CD4-positive, alpha-beta T cell treated with Interferon gamma for 1 hour (primary cell): ENCODE measurements at regions not wholly inside any gene's neighbourhood (a gene's known extent, or its start where the extent isn't known, plus 50 kb on each side); places are given as distances from the start of the nearest gene placed in this dataset.

Experiments used
- DNase-seq: peaks from one replicate; pipeline ENCODE4 v3.0.0-alpha.2; 2020

DNA sequence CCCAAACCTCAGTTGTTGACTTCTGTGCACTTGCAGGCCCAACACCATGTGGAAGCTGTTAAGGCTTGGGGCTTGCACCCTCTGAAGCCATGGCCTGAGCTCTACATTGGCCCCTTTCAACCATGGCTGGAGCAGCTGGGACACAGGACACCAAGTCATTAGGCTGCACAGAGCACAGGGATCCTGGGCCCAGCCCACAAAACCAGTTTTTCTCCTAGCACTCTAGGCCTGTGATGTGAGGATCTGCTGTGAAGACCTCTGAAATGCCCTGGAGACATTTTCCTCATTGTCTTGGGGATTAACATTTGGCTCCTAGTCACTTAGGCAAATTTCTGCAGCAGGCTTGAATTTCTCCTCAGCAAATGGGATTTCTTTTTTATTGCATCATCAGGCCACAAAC, 1255.7 kb downstream of the ZPLD1 start:
- DNase-seq: no peak

GRCh38 chr3:103693831-103694230, 1259.0 kb downstream of the ZPLD1 start:
- DNase-seq: no peak

DNA sequence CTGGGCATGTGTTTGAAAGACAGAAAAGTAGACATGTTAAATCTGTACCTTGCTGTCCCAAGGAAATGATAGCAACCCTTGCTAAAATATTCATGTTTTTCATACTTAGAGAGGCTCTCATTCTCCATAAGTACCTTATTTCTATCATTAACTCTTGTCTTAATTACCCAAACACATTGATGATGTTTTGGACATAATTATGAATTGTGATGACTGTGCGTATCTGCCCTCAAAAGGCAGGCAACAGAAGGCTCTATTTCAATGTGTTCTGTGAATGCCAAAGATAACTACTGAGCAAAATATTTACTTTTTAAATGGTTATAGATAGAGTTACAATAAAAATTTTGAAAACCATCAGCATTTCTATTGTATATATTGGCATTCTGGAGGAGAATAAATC, 1263.8 kb downstream of the ZPLD1 start:
- DNase-seq: no peak

DNA sequence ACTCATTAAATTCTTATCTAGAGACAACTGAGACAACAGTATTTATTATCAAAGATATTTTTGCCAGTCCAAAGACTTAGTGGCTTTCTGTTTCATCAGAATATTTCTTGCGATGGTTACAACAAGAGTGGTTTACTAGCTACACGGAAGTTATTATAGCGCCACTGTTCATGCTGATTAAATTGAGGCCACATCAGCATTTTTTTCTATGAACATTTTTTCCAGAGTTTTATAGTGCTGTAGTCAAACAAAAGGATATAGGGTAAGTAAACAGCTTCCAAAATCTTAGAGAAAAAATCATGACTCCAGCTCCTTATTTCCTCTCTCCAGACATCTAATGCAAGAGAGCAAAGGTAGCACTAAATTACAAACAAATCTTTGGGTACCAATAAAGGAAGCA, 1264.4 kb downstream of the ZPLD1 start:
- no peak for DNase-seq

DNA sequence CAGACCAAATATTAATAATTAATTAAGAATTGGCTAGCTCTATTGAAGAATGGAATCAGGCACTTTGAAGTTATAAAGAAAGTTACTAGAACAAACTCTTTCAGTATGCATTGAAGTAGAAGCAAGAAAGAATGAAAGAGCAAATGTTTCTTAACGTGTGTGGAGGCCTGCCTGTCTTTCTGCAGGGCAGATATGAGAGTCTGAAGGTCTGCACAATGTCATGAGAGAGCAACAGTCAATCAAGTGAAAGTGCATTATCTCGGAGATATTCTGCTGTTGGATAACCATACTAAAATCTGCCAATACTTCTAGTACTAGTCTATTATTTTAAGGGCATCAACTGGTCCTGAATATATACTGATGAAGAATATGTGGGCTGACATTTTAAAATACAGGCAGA, 1270.8 kb downstream of the ZPLD1 start:
- no peak for DNase-seq

- DNase-seq: no peak
Measured at GRCh38 chr3:103706671-103707070, 1271.9 kb downstream of the ZPLD1 start.

DNA sequence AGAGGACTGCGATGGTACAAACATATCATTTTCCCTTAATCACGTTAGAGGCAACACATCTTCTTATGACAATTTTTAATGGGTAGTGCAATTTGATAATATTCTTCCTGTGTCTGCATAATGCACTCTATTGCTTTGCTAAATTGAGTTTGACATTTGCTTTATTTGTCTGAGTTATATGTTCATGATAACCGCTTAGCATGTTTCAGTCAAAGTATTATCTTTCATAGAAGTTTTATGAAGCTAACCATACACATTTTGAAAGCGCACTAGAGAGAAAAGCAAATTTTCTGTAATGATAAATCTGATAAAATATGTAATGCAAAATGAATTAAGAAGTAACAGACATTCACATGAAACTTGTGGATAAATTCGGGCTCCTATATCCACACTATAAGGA, 1276.9 kb downstream of the ZPLD1 start:
- DNase-seq: no peak

DNA sequence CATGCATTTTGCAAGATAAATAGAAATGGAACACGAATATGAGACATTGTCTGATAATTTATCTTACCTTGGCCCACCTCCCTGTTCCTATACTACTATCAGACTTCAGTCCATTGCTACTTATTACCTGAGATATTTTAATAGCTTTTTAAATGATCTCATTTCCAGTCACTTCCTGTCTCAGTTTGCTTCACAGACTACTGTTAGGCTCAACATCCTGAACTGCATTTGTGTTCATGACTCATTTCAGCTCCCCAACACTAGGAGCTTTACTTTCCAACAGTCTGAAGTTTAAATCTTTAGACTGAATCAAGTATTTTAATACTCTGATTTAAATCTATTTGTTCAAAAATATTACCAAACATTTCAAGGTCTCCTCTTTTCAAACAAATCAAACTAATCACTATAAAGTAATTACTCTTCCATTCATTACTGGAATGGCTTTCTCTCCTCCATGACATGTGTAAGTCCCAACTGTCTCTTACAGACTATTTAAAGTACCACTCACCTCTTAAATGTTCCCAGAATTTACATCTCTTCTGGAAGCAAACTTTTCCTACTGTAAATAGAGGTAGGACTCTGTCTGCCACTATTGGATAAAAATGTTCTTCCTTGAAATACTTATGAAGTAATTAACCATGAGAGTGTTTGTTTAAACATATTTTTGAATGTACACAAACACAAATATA, 1277.6 kb downstream of the ZPLD1 start:
- no peak for DNase-seq

- no peak for DNase-seq
Measured at GRCh38 chr3:103729547-103729946, 1294.7 kb downstream of the ZPLD1 start.

GRCh38 chr3:103730744-103731143, 1295.9 kb downstream of the ZPLD1 start:
- no peak for DNase-seq

GRCh38 chr3:103752986-103753385, 1318.2 kb downstream of the ZPLD1 start:
- DNase-seq: no peak

DNA sequence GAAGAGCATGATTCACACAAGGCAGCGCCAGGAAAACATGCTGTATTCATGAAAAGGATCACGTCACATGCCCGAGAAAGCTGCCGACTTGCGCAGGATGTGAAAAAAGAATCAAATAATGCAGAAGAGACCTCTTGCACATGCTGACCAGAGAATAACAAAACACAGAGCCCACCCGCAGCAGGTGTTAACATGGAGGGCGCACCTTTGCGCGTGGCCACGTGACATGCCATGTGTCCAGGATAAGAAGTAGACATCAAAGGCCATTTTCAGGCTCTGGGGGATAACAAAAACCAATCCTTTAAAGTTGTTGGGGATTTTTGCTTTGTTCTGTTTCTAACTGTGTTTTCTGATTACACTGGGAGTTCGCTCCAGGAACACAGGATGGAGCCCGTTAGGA, 1332.8 kb downstream of the ZPLD1 start:
- DNase-seq: no peak

DNA sequence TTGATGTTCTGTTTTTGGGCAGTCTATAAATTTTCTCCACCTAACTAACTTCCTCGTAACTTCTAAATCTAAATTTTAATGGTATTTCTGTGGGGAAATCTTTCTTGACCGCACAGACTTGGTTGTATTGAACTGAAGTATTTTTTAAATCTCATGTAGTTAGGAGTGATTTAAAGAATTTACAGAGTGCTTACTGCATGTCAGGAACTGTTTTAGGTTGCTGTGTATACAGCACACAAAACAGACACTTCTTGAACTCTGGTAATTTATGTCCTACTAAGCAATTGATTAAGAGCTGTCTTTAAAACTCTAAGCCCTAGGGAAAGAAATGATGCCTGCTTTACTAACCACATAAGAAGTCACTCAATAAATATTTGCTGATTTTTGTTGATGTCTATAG, 1350.2 kb downstream of the ZPLD1 start:
- no peak for DNase-seq

- no peak for DNase-seq
Measured at GRCh38 chr3:103785537-103785936, 1350.7 kb downstream of the ZPLD1 start.

GRCh38 chr3:103786296-103786695, 1351.5 kb downstream of the ZPLD1 start:
- no peak for DNase-seq

GRCh38 chr3:103787164-103787871, 1352.5 kb downstream of the ZPLD1 start:
- no peak for DNase-seq

GRCh38 chr3:103787879-103788278, 1353.1 kb downstream of the ZPLD1 start:
- DNase-seq: no peak

DNA sequence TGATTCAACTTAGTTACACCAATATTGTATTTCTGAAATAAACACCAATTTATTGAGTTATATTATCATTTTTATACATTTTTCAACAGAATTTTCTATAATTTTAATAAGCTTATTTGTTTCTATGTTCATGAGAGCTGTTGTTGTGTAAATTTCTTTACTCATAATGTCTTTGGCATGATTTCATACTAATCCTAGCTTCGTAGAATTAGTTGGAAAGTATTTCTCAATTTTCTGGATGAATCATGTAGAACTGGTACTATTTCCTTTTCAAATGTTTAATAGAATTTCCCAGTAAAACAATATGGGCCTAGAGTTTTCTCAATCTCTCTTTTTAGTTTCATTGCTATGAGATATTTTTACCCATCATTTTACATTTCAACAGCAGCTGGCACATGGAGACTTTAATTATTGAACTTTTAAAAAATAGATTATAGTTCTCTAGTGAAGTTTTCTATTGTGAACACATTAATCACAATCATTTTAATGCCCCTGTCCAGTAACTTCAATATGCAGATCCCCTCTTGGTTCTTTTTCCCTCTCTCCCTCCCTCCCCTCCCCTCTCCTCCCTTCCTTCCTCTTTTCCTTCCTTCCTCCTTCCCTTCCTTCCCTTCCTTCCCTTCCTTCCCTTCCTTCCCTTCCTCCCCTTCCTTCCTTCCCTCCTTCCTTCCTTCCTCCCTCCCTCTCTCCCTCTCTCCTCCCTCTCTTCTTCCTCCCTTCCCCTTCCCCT, 1357.1 kb downstream of the ZPLD1 start:
- DNase-seq: no peak

DNA sequence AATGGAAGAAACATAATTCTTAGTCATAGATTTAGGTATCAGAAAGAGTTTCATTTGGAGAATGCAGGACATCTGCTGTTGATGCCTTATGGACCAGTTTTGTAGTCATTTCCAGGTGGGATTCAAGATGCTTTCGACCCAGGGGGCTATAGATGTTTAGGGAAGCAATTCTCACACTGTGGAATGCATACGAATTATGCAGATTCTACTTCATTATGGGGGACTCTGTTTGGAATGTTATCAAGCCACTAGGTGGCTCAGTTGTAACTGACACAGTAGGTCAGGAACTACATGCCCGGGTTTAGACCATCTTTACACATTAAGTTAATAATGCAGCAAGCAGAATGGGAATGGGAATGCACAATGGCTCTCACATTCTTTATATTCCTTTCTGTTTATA, 1359.8 kb downstream of the ZPLD1 start:
- no peak for DNase-seq

DNA sequence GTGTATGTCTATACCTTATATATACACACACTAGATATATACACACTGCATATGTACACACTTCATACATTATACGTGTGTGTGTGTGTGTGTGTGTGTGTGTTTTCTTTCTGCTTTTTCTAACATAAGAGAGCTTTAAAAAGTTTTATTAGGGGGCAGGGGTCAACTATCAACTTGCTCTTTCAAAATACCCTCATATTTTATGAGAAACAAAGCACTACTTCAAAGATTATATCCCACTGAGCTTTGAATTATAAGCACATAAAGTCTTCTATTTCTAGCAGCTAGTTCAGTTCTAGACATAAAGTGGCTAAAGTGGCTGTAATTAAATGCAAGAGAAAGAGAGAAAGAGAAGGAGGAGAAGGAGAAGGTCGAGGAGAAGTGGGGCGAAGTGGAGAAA, 1361.3 kb downstream of the ZPLD1 start:
- no peak for DNase-seq

GRCh38 chr3:103803787-103804186, 1369.0 kb downstream of the ZPLD1 start:
- no peak for DNase-seq

DNA sequence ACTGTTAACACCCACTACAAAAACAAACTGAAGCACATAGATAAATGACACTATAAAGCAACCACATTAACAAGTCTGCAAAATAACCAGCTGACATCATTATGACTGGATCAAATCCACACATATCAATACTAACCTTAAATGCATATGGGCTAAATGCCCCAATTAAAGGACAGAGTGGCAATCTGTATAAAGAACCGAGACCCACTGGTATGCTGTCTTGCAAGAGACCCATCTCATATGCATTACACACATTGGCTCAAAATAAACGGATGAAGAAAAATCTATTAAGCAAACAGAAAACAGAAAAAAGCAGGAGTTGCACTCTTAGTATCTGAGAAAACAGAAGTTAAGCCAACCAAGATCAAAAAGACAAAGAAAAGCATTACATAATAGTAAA, 1375.4 kb downstream of the ZPLD1 start:
- DNase-seq: no peak

- DNase-seq: no peak
Measured at GRCh38 chr3:103813955-103814354, 1379.1 kb downstream of the ZPLD1 start.

GRCh38 chr3:103818398-103818797, 1383.6 kb downstream of the ZPLD1 start:
- DNase-seq: no peak
